NCI-H128 (cell line): ENCODE measurements at regions not wholly inside any gene's neighbourhood (a gene's known extent, or its start where the extent isn't known, plus 50 kb on each side); places are given as distances from the start of the nearest gene placed in this dataset.

ENCODE experiments used
- DNase-seq: peaks from one replicate; lab custom pipeline; 2025; ENCODE audit not compliant: unreplicated experiment; lab: John Stamatoyannopoulos, UW

DNA sequence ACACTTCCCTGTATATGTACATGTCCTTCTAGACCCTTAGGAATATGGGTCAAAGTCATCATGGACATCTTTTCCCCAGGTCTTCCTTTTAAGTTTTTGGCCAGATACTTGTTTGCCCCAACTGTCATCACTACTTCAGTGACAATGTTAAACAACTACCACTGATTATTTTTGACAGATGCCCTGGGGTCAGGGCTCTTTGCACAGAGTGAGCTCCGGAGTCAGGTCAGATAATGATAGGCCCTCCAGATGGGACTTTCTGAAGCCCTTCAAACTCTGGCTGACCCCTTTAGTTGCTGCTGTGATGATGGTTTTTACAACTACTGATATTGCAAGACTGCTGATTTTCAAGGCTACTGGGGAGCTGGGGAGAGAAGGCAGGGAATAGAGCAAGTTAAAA is 449.4 kb upstream of the HS6ST1 start:
- no peak for DNase-seq

DNA sequence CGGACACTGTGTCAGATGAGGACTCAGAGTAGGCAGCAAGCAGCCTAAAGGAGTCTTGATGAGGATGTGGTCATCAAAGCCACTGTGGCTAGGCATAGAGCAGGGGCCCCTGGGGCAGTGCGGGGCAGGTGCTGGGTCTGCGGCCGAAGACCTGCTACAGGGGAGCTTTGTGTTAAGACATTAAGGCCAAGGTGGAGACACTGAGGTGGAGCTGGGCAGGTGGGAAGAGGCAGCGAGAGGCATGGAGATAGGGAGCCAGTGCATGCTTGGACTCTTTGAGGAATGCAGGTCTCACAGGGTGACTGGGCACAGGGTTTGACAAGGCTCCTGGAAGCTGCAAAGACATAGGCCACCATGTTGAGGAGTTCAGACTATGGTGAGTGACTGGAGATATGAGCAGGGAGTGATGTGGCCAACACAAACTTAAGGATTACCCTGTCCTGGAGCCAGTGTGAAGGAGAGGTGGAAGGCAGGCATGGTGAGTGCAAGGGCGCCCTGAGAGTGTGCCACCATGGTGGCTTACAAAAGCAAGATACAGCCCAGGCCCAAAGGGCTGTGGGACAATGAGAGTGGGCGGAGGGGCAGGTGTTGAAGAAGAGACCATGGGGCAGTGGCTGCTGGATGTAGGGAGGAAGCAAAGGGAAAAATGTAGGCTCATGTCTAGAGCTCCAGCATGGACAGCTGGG is 450.9 kb upstream of the HS6ST1 start:
- no peak for DNase-seq

DNA sequence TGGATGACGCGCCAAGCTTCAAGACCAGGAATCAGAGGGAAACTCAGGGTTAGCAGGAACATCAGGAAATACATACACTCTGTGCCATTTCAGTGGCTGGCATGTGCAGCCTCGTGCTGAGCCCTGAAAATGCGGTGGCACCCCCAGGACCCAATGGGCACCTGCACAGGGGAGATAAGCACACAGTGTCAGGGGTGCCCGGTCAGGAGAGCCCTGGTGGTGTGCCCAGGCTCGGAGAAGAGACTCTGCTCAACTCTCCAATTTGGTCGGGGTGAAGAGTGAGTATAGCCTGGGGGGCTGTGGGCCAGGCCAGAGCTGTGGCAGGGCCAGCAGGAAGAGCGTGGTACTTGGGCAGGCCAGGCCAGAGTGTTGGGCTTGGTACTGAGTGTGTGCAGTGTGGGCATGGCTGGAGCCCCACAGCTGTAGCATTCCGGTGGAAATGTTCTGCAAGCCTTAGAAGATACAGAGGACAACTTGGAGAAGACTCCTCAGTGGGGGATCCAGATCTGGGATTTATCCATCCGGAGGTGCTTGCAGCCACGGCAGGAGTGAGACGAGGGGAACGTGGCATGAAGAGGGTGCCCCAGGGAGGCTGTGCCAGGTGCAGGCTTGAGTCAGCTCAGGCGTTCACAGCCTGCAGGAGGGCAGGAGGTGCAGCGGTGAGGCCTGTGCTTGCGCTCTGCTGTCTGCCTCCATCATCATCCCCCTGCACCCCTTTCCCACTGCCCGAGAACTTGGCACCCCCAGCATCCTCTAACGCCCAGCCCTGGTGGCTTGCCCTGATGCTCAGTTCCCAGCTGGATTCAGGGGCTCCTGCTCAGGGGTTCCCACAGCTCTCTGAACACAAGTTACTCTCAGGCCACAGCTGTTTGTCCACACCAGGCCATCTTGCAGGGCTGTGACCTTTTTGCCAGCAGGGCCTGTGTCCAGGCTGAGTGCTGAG is 451.7 kb upstream of the HS6ST1 start:
- DNase-seq: no peak

DNA sequence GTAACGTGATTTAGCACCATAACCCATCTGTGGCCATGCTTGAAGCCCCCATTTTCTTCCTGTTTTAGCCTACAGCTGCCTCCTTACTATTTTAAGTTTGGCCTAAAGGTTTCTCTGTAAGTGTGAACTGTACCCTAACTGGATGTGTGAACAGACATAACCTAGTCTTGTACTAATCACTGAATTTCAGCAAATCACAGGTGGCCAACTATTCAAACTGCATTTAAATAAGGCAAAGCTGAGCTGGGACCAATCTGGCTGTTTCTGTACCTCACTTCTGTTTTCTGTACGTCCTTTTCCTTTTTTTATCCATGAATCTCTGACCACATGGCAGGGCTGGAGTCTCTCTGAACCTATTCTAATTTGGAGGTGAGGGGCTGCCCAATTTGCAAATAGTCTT is 452.7 kb upstream of the HS6ST1 start:
- DNase-seq: no peak

DNA sequence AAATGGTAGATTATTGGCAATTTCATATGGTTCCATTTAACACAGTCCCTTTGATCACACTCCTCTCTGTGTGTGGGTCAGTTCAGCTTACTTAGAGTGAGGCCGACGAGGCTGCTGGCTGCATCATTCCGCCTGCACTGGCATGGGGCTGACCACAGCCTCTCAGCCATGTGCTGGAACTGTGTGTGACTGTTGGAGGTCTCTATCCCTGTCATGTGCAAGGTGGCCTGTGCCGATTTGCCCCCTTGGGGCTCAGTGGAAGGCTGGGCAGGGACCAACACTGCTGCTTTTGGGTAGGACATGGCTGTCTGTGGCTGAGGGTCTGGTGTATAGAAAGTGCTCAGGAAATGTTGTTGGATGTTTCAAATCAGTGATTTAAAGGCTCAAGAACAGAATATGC is 454.0 kb upstream of the HS6ST1 start:
- DNase-seq: no peak

DNA sequence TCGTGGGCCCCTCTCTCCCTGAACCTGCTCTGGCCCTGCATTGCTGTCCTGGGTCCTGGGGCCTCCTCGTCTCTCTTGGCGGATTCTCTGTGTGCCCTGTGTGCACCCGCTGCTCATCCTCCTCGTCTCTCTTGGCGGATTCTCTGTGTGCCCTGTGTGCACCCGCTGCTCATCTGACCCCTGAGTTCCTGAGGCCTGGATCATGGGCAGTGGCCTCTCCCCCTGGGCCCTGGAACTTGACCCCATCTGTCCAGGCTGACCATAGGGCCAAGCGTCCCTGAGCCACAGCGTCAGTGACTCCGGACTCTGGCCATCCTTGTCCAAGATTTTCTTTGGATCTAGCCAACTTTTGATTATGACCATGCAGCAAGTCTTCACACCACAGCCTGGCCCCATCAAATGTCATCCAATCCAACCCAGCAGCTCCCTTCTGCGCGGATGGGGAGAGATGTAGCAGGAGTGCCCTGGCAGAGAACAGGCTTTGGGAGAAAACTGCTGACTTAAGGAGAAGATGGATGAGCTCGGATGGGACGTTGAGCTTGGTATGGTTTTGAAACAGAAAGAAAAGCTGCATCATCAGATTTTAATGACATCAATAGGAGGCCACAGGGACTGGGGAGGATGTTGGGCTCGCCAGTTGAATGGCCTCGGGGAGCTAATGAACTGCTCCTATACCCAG is 455.1 kb upstream of the HS6ST1 start:
- DNase-seq: no peak

DNA sequence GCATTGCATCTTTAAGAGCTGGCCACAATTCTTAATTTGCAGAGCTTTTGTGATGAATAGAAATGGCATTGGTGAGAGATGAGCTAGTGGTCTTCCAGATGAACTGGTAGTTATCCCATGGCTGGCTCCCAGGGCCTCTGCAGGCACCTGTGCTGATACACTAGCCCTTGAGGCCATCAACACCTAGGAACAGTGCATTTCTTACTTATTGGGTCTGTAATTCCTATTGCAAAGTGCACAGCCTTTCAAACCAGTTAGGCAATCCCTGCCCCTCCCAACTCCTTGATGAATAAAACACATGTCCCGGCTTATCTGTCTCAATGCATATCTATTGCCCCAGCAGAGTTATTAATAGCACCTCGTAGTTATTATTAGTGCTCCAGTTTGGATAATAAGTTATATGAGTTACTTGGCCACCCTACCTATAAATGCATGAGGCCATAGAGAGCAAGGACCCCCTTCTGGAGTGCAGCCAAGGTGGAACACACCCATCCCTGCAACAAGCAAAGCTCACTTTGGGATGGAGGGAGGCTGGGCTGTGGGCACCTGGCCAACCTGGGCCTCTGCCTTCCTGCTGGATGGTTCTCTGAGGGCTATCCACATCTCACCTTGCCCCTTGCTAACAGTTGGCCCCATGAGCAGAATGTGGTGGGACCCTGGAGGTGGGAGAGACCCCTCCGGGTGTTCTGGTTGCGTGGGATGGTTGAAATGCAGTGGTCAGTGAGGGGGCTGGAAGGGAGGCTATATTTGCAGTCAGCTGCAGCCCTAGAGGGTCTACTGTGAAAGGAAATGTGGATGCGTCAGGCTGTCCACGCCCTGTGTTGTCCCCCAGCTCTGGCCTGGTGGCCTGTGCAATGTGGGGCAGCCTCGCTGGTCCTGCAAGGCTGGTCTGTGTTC is 455.9 kb upstream of the HS6ST1 start:
- DNase-seq: no peak

DNA sequence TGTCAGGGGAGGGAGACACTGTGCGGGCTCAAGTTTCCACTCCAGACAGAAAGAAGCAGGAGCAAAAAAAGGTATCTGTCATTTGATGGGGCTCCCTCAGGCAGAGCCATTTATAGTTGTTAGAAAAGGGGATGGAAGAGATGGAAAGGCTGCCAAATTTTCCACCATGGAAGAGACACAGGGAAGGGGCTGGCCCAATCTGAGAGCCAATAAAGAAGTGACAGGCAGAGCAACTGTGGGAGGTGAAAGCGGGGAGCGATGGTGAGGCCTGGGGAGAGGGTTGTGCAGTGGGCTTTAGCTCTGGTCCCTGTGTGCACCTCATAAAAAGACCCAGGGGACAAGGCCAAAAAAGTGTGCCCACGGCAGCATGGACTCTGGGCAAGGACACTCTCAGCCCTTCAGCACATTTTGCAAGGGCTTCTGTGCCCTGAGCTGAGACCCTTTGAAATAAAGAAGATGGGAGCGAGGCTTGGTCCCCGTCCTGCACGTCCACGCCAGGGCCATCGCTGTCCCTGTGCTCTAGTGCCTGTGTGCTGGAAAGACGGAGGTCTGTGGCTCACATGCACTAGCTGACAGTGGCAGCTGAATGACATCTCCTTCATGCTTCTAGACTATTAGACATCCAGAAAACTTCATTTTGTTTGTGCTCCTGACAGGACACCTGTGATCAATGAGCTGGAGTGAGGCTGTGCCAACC is 456.7 kb upstream of the HS6ST1 start:
- no peak for DNase-seq

DNA sequence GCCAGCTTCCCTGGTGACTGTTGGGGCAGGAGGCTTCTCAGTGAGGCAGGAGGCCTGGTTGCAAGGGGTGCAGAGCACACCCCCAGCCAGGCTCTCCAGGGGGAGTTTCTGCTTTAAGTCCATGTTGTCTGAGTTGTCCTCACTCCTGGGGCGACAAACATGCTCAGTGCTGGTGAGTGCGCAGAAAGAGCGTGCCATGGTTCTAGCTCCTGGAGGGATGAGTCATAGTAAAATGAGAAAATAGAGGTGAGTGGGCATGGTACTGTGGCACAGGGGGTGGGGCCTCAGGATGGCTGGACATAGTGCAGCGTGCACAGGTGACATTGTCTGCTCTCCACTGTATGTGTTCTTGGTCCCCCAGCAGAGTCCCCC is 457.2 kb upstream of the HS6ST1 start:
- DNase-seq: no peak

DNA sequence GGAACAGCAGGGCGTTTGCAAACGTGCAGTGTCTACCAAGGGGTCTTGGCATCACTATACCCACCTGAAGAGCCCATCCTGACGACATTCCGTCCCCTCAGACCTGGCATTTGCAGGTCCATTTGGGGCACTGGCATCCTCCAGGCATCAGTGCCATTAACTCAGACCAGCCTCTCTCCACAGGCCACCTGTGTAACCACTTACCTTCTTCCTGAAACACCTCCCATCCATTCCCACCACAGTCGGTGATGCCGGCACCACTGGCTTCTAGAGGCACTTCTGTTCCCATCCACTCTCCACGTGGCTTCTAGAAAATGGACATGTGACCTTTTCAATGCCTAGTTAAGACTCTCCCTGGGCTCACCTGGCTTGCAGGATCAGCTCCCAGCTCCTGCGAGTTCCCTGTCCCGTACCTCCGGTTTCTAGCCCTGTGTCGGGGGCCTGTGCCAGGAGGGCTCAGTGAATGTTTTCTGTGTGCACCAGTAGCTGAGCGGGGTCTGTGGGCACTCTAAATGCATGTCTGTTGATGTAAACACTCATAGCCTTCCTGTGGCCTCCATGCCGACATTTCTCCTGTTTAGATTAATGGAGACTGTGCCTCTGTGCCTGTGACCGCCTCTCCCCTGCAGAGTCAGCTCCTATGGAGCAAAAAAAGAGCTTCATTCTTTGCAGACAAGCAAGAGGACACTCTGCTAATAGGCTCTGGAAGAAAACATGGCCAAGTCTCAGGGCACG is 458.0 kb upstream of the HS6ST1 start:
- DNase-seq: no peak

DNA sequence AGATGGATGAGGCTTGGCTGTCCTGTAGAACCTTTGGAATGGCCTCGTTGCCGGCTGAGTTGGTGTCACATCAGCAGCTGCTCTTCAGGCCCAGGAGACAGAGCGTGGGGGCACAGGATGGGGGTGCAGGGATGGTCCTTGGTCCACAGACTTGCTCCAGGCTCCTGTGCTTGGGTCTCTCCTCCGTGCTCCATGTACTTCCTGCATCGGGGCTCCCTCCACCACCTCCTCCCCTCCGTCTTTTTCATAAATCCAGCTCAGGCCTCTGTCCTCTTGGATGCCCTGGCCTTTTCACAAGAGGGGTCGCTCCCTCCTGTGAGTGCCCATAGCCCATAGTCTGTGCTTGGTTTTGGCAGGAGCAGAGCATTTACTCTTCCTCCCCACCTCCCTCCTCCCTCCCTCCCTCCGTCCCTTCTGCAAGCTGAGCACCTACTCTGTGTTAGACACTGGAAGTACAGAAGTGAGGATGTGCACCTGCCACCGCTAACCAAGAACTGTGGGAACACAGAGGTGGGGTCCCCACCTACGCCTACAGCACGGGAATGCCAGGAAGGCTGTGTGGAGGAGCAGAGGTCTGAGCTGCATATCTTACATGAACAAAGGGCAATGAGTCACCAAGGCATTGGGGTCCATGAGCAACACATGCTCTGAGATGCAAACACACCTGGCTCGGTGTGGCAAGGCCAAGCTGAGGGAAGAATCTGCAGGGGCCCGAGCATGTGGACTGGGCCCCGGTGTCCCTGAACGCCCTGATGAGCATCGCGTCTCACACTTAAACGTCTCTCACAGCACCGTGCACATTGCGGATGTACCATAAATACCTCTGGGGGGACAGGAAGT is 458.7 kb upstream of the HS6ST1 start:
- DNase-seq: no peak

DNA sequence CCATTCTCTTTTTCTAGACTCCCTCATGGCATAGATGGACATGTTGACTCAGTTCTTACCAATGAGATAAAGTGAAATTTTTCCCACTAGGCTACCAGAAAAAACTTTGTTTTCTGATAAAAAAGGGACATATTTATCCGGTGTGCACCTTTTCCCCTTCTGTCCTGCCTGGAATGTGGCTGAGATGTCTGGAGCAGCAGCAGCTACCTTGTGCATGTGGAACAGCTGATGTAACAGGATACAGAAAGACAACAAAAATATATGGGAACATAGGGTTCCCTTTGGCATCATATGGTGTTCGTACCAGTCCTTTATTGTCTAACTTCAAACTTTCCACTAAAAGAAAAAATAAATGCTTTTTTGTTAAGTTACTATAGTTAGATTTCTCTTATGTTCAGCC is 460.2 kb upstream of the HS6ST1 start:
- no peak for DNase-seq

DNA sequence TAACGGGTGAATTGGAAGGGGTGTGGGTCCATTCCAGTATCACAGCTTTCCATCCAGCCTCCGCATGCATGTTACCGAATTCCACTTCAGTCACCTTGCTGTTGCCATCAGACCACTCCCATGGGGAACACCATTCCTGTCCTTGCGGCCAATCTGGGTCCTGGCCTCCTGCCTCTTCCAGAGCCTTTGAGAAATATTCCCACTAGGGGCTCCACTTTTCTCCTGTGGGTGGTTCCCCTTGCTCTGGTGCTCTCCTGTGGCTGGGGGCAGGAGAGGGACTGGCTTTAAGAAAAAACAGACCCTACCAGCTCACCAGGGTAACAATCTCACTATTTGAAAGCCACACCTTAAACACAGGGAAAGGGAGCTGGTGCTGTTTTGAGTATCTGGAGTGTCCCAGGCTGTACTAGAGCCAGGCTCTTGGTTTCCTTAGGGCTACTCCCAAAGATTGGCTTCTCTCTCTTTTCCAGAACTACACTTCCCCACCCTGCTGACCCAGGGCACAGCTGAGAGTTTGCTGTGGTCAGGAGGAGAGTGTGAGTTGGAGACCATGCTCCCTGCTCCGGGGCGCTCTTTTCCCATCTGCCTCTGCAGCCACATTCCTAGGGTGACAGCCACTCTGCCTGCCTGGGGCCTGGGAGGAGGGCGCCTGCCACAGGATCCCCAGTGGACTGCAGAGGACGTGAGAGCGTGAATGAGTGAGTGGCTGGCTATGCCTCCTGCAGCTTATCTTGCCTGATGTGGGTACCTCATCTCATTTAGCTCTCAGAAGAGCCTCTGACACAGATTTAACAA is 460.8 kb upstream of the HS6ST1 start:
- no peak for DNase-seq

DNA sequence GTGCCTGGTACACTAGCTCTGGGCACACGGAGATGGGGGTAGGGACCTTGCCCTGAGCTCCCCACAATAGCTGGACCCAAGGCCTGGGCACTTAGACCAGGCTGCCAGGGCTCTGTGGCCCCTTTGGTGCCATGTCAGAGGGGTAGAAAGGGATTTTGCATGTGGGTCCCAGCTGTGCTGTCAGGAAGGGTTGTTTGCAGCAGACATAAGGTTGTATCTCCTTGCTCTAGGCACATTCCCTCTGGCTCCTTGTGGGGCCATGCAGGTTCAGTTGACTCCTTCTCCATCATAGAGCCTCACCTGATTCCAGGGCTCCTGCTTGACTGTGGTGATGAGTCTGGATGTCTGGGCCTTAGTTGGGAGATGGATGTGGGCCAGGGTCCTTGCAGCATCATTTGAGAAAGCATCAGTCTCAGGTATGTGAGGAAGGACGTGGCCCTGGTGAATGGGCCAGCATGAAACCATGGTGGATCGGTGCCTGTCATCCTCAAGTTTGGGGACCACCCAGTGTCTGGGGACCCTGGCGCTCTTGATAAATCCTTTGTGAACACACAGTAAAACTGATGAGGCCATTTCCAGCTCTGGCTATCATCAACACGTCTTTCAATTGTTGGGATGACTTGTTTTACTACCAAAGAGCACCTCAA is 461.9 kb upstream of the HS6ST1 start:
- DNase-seq: no peak

DNA sequence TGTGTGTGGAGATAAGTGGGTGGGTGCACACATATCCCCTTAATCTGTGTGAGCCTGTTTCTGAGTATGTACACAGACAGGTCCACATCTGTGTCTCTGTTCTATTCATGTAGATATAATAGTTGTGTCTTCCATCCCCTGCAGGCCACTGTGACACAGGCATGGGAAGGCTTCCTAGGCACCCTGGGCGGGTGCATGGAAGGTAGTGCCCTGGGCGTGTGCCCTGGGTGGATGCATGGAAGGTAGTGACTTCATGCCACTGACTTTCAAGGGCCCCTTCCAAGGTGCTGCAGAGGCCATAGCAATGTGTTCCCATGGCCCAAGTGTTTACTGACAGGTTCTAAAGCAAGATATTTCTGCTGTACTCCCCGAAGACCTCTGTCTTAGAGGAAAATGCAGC is 462.5 kb upstream of the HS6ST1 start:
- DNase-seq: no peak

DNA sequence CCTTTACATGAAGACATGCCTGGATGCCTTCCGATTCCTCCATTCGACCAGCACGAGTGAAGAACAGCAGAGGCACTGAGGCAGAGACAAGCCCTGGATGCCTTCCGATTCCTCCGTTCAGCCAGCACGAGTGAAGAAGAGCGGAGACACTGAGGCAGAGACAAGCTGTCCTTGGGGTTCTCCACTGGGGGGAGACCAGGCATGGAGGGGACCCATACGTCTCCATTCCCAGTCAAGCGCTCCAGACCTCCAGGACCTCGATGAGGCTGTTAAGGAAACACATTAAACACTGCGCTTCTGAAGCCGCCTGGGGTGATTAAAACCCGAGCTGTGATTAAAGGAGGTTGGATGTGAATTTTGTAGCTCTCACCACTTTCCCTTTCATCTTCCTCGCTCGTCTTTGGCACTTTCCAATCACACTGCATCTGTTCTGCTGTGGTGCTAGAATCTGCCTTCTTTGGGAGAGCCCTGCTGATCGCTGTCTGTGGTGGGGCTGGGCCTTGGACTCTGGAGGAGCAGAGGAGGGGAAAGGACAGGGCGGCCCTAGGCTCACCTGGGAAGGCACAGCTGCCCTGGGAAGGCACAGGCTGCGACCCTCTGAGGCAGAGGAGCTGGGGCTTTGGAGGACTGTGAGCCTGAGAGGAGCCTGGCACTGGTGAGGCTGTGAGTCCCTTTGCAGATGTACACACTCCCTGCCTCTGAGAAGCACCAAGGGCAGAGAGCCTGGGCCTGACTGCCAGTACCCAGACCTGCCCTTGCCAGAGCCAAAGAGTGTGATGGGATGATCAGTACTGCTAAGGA is 463.1 kb upstream of the HS6ST1 start:
- no peak for DNase-seq
